Activated naive CD8-positive, alpha-beta T cell treated with anti-CD3 and anti-CD28 coated beads, Interleukin-2, amount 50 U/mL, for 16 hours (primary cell): ENCODE measurements at regions not wholly inside any gene's neighbourhood (a gene's known extent, or its start where the extent isn't known, plus 50 kb on each side); places are given as distances from the start of the nearest gene placed in this dataset.

ENCODE experiments used
- DNase-seq: peaks from one replicate; pipeline ENCODE4 v3.0.0-alpha.2; 2020; ENCODE audit warnings: low read depth, low spot score

GRCh38 chr6:106035655-106036054, 50.5 kb upstream of the PRDM1 start:
- no peak for DNase-seq

- DNase-seq, result no peak
Observed at GRCh38 chr6:106033806-106034205, 52.3 kb upstream of the PRDM1 start.

- no peak for DNase-seq
Observed at GRCh38 chr6:106027758-106028157, 58.4 kb upstream of the PRDM1 start.

- DNase-seq, result no peak
Observed at GRCh38 chr6:106026748-106027715, 59.1 kb upstream of the PRDM1 start.

- DNase-seq, result no peak
Observed at GRCh38 chr6:106025655-106026054, 60.5 kb upstream of the PRDM1 start.

GRCh38 chr6:106022801-106023200, 63.3 kb upstream of the PRDM1 start:
- no peak for DNase-seq

GRCh38 chr6:106017454-106017853, 68.7 kb upstream of the PRDM1 start:
- DNase-seq, result no peak

GRCh38 chr6:106014955-106015354, 71.2 kb upstream of the PRDM1 start:
- DNase-seq, result no peak

GRCh38 chr6:106011476-106011875, 74.7 kb upstream of the PRDM1 start:
- no peak for DNase-seq

- DNase-seq, result no peak
Observed at GRCh38 chr6:106005954-106006353, 80.2 kb upstream of the PRDM1 start.

GRCh38 chr6:106005013-106005412, 81.1 kb upstream of the PRDM1 start:
- DNase-seq, result no peak

GRCh38 chr6:106003268-106003987, 82.7 kb upstream of the PRDM1 start:
- no peak for DNase-seq

- DNase-seq, result no peak
Observed at GRCh38 chr6:106002005-106002404, 84.1 kb upstream of the PRDM1 start.

GRCh38 chr6:106000935-106001334, 85.2 kb upstream of the PRDM1 start:
- DNase-seq, result no peak

GRCh38 chr6:105997482-105997881, 88.7 kb upstream of the PRDM1 start:
- no peak for DNase-seq

- no peak for DNase-seq
Observed at GRCh38 chr6:105995391-105995865, 90.7 kb upstream of the PRDM1 start.

GRCh38 chr6:105994591-105995390, 91.3 kb upstream of the PRDM1 start:
- DNase-seq, result no peak

- no peak for DNase-seq
Observed at GRCh38 chr6:105994118-105994590, 92.0 kb upstream of the PRDM1 start.

GRCh38 chr6:105993341-105994117, 92.6 kb upstream of the PRDM1 start:
- no peak for DNase-seq

GRCh38 chr6:105992315-105992961, 93.7 kb upstream of the PRDM1 start:
- peak; percentile 66 for DNase-seq
